ENCODE measurements at regions not wholly inside any gene's neighbourhood (a gene's known extent, or its start where the extent isn't known, plus 50 kb on each side); places are given as distances from the start of the nearest gene placed in this dataset.

GRCh38 chr3:31142543-31142942 is 248.1 kb upstream of the GADL1 start:
- DNase-seq (ENCODE audit: low read depth): no peak

- DNase-seq (ENCODE audit: low read depth): no peak
Observed at GRCh38 chr3:31145062-31145461, 250.6 kb upstream of the GADL1 start.

GRCh38 chr3:31147550-31147949 is 253.1 kb upstream of the GADL1 start:
- no peak for DNase-seq (ENCODE audit: low read depth)

- peak; percentile 2 for DNase-seq (ENCODE audit: low read depth)
Observed at GRCh38 chr3:31157047-31157694, 262.7 kb upstream of the GADL1 start.

- DNase-seq (ENCODE audit: low read depth): no peak
Observed at GRCh38 chr3:31157893-31158620, 263.6 kb upstream of the GADL1 start.

GRCh38 chr3:31159331-31160039 is 265.0 kb upstream of the GADL1 start:
- no peak for DNase-seq (ENCODE audit: low read depth)

- no peak for DNase-seq (ENCODE audit: low read depth)
Observed at GRCh38 chr3:31161889-31162288, 267.4 kb upstream of the GADL1 start.

- DNase-seq (ENCODE audit: low read depth): no peak
Observed at GRCh38 chr3:31164381-31164780, 269.9 kb upstream of the GADL1 start.

- DNase-seq (ENCODE audit: low read depth): no peak
Observed at GRCh38 chr3:31165399-31165860, 271.0 kb upstream of the GADL1 start.

GRCh38 chr3:31166249-31166885 is 271.9 kb upstream of the GADL1 start:
- peak; percentile 80 for DNase-seq (ENCODE audit: low read depth)

GRCh38 chr3:31167666-31168065 is 273.2 kb upstream of the GADL1 start:
- no peak for DNase-seq (ENCODE audit: low read depth)

- peak; percentile 57 for DNase-seq (ENCODE audit: low read depth)
Observed at GRCh38 chr3:31170932-31171670, 276.6 kb upstream of the GADL1 start.

GRCh38 chr3:31172336-31172735 is 277.9 kb upstream of the GADL1 start:
- no peak for DNase-seq (ENCODE audit: low read depth)

GRCh38 chr3:31173118-31173718 is 278.8 kb upstream of the GADL1 start:
- DNase-seq (ENCODE audit: low read depth): no peak

- no peak for DNase-seq (ENCODE audit: low read depth)
Observed at GRCh38 chr3:31174079-31174478, 279.6 kb upstream of the GADL1 start.

GRCh38 chr3:31176045-31176444 is 281.6 kb upstream of the GADL1 start:
- DNase-seq (ENCODE audit: low read depth): no peak

- no peak for DNase-seq (ENCODE audit: low read depth)
Observed at GRCh38 chr3:31178467-31178866, 284.0 kb upstream of the GADL1 start.

GRCh38 chr3:31179768-31180167 is 285.3 kb upstream of the GADL1 start:
- no peak for DNase-seq (ENCODE audit: low read depth)

- no peak for DNase-seq (ENCODE audit: low read depth)
Observed at GRCh38 chr3:31180274-31180673, 285.8 kb upstream of the GADL1 start.

- no peak for DNase-seq (ENCODE audit: low read depth)
Observed at GRCh38 chr3:31181661-31182060, 287.2 kb upstream of the GADL1 start.

- no peak for DNase-seq (ENCODE audit: low read depth)
Observed at GRCh38 chr3:31182661-31183060, 288.2 kb upstream of the GADL1 start.

All from ELR (cell line).